ENCODE measurements at regions not wholly inside any gene's neighbourhood (a gene's known extent, or its start where the extent isn't known, plus 50 kb on each side); places are given as distances from the start of the nearest gene placed in this dataset.

DNA sequence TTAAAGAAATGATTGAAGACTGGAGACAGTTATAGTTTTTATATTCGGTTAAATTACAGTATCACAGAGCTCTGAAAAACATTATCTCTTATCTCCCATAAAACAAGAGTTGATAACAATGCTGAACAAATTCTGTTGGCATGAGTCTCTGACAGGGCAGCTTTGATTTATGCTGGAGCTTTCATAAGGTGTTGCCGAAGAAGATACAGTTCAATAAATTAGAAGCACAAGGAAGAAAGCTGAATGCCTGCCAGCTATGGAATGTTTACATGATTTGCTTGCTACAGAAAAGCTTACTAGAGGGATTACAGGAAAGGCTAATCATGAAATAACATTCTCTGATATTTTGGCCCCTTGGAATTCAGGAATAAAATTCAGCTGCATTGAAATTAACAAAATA lies 431.9 kb upstream of the GJE1 start:
- TF ChIP-seq, protein P1, sequence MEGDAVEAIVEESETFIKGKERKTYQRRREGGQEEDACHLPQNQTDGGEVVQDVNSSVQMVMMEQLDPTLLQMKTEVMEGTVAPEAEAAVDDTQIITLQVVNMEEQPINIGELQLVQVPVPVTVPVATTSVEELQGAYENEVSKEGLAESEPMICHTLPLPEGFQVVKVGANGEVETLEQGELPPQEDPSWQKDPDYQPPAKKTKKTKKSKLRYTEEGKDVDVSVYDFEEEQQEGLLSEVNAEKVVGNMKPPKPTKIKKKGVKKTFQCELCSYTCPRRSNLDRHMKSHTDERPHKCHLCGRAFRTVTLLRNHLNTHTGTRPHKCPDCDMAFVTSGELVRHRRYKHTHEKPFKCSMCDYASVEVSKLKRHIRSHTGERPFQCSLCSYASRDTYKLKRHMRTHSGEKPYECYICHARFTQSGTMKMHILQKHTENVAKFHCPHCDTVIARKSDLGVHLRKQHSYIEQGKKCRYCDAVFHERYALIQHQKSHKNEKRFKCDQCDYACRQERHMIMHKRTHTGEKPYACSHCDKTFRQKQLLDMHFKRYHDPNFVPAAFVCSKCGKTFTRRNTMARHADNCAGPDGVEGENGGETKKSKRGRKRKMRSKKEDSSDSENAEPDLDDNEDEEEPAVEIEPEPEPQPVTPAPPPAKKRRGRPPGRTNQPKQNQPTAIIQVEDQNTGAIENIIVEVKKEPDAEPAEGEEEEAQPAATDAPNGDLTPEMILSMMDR (IDR thresholded peaks at IDR 0.05), result no peak
- no peak for TF ChIP-seq POLR2A (IDR thresholded peaks at IDR 0.05)
